SU-DHL-6 (cell line): ENCODE measurements at regions not wholly inside any gene's neighbourhood (a gene's known extent, or its start where the extent isn't known, plus 50 kb on each side); places are given as distances from the start of the nearest gene placed in this dataset.

Experiments used
- H2AFZ ChIP-seq: fragments of 200-600 bp; sonication (generic); 2 replicates; pipeline ENCODE4 v1.6.1; 2014; ENCODE audit warnings: low read depth, mild to moderate bottlenecking, moderate library complexity, mixed read lengths, antibody characterized with exemption, low read length; ENCODE audit not compliant: severe bottlenecking
- H3F3A ChIP-seq: fragments of 200-600 bp; shearing (Covaris generic); 2 replicates; pipeline ENCODE4 v1.6.0; 2016; ENCODE audit warnings: antibody characterized with exemption, mild to moderate bottlenecking; ENCODE audit not compliant: insufficient read depth
- H3K27ac ChIP-seq: fragments of 200-600 bp; sonication (generic); 2 replicates; pipeline ENCODE4 v1.5.1; 2016; ENCODE audit warnings: low read depth, mild to moderate bottlenecking, low read length, moderate library complexity, mixed read lengths
- H3K27me3 ChIP-seq: fragments of 200-600 bp; sonication (generic), shearing (Covaris generic); 2 replicates; pipeline ENCODE4 v1.6.0; 2014; ENCODE audit warnings: mild to moderate bottlenecking, low read length
- H3K36me3 ChIP-seq: fragments of 200-600 bp; sonication (generic); 2 replicates; pipeline ENCODE4 v1.6.1; 2014; ENCODE audit warnings: mild to moderate bottlenecking, low read length, mixed read lengths
- H3K4me2 ChIP-seq: fragments of 300-600, 200-600 bp; shearing (Covaris generic), sonication (generic); 2 replicates; pipeline ENCODE4 v1.6.0; 2014; ENCODE audit warnings: low read length, low read depth, mild to moderate bottlenecking; ENCODE audit not compliant: poor library complexity, severe bottlenecking
- H3K4me3 ChIP-seq: fragments of 200-600 bp; sonication (generic); 2 replicates; pipeline ENCODE4 v1.5.1; 2014; ENCODE audit warnings: antibody characterized with exemption, low read length, mild to moderate bottlenecking, mixed read lengths; ENCODE audit not compliant: insufficient read depth, poor library complexity, severe bottlenecking
- H3K79me2 ChIP-seq: fragments of 200-600 bp; sonication (generic); 2 replicates; pipeline ENCODE4 v1.6.1; 2014; ENCODE audit warnings: mild to moderate bottlenecking, low read length, moderate library complexity; ENCODE audit not compliant: insufficient read depth
- H3K9ac ChIP-seq: fragments of 200-600 bp; sonication (generic); 2 replicates; pipeline ENCODE4 v1.7.0; 2014; ENCODE audit warnings: mild to moderate bottlenecking, low read length
- H3K9me2 ChIP-seq: fragments of 200-600 bp; sonication (generic); replicated peaks from 2 replicates; pipeline ENCODE4 v1.6.1; 2014; ENCODE audit warnings: low read length; ENCODE audit not compliant: insufficient read depth
- H3K9me3 ChIP-seq: fragments of 200-600 bp; sonication (generic); 2 replicates; pipeline ENCODE4 v1.6.1; 2014; ENCODE audit warnings: low read length, mixed read lengths; ENCODE audit not compliant: insufficient read depth
- H4K20me1 ChIP-seq: fragments of 200-600 bp; sonication (generic); 2 replicates; pipeline ENCODE4 v1.6.1; 2014; ENCODE audit warnings: low read depth, mild to moderate bottlenecking, antibody characterized with exemption, low read length, moderate library complexity, mixed read lengths
- EZH2phosphoT487 ChIP-seq: fragments of 200-600 bp; sonication (generic), shearing (Covaris generic); conservative IDR thresholded peaks from 2 replicates; pipeline ENCODE4 v1.6.1; 2018; ENCODE audit warnings: mild to moderate bottlenecking, antibody characterized with exemption, low read length, moderate library complexity, mixed read lengths
- TF ChIP-seq, protein P1 (sequence below): fragments of 200-600 bp; sonication (generic); IDR thresholded peaks from one replicate; pipeline ENCODE4 v1.5.1; 2017; ENCODE audit warnings: antibody characterized with exemption, mild to moderate bottlenecking, low read length, moderate library complexity; ENCODE audit not compliant: insufficient read depth, poor library complexity, severe bottlenecking

DNA sequence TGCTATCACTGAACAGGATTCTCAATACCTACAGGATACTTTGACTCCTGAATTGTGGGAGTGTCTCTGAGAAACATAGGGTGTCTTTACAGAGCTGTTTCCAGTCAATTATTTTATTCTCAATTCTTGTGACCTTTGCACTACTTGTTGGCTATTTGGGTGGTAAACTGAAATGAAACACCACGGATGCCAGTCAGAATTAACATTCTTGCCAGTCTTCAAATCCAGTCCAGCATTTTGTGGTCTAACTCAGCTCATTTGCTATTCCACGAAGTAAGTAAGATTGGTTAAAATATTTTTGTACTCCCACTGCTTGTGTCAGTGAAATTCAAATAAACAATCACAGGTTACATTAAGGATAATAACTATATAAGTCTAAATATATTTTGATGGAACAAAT, 197.9 kb downstream of the ANKRD50 start:
- no peak overlapping the region for H3K4me2 ChIP-seq
- H3K9ac ChIP-seq, result no peak overlapping the region
- H3K9me2 ChIP-seq, result no peaks in the 10 kb centered on the region
- no peaks in the 10 kb centered on the region for H3K36me3 ChIP-seq
- no peaks in the 10 kb centered on the region for H4K20me1 ChIP-seq
- H3K9me3 ChIP-seq, result no peaks in the 10 kb centered on the region
- no peaks in the 10 kb centered on the region for H3K79me2 ChIP-seq
- no peaks in the 10 kb centered on the region for H3K27me3 ChIP-seq
- no peak for TF ChIP-seq EZH2phosphoT487
- TF ChIP-seq, protein P1, sequence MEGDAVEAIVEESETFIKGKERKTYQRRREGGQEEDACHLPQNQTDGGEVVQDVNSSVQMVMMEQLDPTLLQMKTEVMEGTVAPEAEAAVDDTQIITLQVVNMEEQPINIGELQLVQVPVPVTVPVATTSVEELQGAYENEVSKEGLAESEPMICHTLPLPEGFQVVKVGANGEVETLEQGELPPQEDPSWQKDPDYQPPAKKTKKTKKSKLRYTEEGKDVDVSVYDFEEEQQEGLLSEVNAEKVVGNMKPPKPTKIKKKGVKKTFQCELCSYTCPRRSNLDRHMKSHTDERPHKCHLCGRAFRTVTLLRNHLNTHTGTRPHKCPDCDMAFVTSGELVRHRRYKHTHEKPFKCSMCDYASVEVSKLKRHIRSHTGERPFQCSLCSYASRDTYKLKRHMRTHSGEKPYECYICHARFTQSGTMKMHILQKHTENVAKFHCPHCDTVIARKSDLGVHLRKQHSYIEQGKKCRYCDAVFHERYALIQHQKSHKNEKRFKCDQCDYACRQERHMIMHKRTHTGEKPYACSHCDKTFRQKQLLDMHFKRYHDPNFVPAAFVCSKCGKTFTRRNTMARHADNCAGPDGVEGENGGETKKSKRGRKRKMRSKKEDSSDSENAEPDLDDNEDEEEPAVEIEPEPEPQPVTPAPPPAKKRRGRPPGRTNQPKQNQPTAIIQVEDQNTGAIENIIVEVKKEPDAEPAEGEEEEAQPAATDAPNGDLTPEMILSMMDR, result no peak
- H2AFZ ChIP-seq, result no peak overlapping the region
- H3K27ac ChIP-seq, result no peak overlapping the region
- H3F3A ChIP-seq, result no peaks in the 10 kb centered on the region
- no peak overlapping the region for H3K4me3 ChIP-seq

DNA sequence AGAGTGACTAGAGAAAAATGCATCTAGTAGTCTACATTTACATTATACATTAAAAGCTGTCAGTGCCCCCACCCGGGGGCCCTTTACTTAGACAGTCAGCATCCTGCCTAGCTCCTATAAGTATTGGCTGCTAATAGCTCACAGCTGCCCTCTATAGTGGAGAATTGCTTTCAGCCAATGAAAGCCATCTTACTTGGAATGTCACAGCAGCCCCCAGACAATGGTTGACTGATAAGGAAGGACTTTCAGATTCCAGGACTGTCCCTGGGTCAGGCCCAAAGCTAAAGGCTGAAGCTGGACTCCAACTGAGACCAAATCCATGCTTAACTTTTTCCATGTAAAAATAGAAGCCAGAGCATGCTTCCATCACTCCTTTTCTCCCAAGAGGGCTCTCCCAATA, 196.9 kb downstream of the ANKRD50 start:
- no peak overlapping the region for H2AFZ ChIP-seq
- no peaks in the 10 kb centered on the region for H3K9me3 ChIP-seq
- no peaks in the 10 kb centered on the region for H3K9me2 ChIP-seq
- H3K9ac ChIP-seq, result no peak overlapping the region
- H3K27ac ChIP-seq, result no peak overlapping the region
- no peaks in the 10 kb centered on the region for H3K79me2 ChIP-seq
- no peak overlapping the region for H3K4me3 ChIP-seq
- H3K4me2 ChIP-seq, result no peak overlapping the region
- H3K27me3 ChIP-seq, result no peaks in the 10 kb centered on the region
- H4K20me1 ChIP-seq, result no peaks in the 10 kb centered on the region
- TF ChIP-seq, protein P1, result no peak
- TF ChIP-seq EZH2phosphoT487, result no peak
- no peaks in the 10 kb centered on the region for H3F3A ChIP-seq
- H3K36me3 ChIP-seq, result no peaks in the 10 kb centered on the region

DNA sequence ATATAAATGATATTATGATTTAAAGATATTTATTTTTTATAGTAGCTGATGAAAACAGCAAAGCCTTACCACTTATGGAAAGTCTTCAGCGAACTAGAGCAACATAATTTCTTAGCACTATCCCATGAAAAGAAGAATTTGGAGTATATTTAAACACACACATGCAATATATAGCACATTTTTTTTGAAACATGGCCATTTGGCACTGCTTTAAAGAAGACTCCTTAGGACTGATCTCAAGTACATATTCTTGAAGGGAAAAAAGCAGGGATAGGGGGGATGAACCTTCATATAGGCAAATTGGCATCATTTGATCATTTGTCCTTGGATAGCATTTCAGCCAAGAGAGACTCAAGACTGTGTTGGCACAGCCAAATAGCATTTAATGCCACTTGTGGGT, 193.3 kb downstream of the ANKRD50 start:
- H3K27ac ChIP-seq, result no peak overlapping the region
- no peak overlapping the region for H3K4me2 ChIP-seq
- no peaks in the 10 kb centered on the region for H3K36me3 ChIP-seq
- H3K9ac ChIP-seq, result no peak overlapping the region
- no peaks in the 10 kb centered on the region for H3K9me3 ChIP-seq
- no peak overlapping the region for H3K4me3 ChIP-seq
- no peaks in the 10 kb centered on the region for H3K27me3 ChIP-seq
- no peaks in the 10 kb centered on the region for H3K79me2 ChIP-seq
- H3K9me2 ChIP-seq, result no peaks in the 10 kb centered on the region
- no peaks in the 10 kb centered on the region for H3F3A ChIP-seq
- TF ChIP-seq, protein P1, result no peak
- TF ChIP-seq EZH2phosphoT487, result no peak
- no peak overlapping the region for H2AFZ ChIP-seq
- H4K20me1 ChIP-seq, result no peaks in the 10 kb centered on the region

DNA sequence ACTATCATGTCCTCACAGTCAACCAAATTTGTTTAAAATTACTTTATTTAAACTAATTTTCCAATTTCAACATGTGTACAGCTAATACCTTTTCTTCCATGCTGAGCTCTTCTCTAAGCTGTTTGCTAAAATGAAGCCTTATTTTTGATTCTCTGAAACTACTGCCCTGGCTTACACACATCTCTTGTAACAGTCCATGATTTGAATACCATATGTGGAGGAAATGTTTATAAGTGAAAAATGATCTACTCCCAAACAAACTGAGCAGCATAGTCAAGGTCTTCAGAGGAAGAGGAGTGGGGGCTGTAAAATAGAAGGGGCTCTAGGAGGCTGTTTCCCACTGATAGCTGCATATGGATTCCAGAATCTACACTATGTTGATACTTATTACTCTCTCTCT, 188.7 kb downstream of the ANKRD50 start:
- Histone ChIP-seq H4K20me1 (no peaks in the 10 kb centered on the region), H3K9me2 (no peaks in the 10 kb centered on the region), H3K9ac (no peak overlapping the region), H3K27ac (no peak overlapping the region), H3F3A (no peaks in the 10 kb centered on the region), H3K4me3 (no peak overlapping the region), H3K27me3 (no peaks in the 10 kb centered on the region), H3K79me2 (no peaks in the 10 kb centered on the region), H3K9me3 (no peaks in the 10 kb centered on the region), H2AFZ (no peak overlapping the region), H3K36me3 (no peaks in the 10 kb centered on the region), H3K4me2 (no peak overlapping the region)
- TF ChIP-seq, protein P1, result no peak
- no peak for TF ChIP-seq EZH2phosphoT487
